Fibroblast of lung (primary cell): ENCODE measurements at regions not wholly inside any gene's neighbourhood (a gene's known extent, or its start where the extent isn't known, plus 50 kb on each side); places are given as distances from the start of the nearest gene placed in this dataset.

ENCODE experiments used
- EZH2 ChIP-seq: IDR thresholded peaks from 2 replicates; pipeline ENCODE4 v1.5.1; 2012; ENCODE audit warnings: low read length, control low read depth, mild to moderate bottlenecking; ENCODE audit errors: missing control alignments
- TF ChIP-seq, protein P1 (sequence below), 2 donors: IDR thresholded peaks in 1 of 2; conservative IDR thresholded peaks in 1 of 2; 1 replicate in 1 of 2; 2 replicates in 1 of 2; pipeline ENCODE4 v1.5.1; 2011 to 2012; ENCODE audit warnings: low read length in 2 of 2, control low read depth in 1 of 2, inconsistent platforms in 1 of 2, low read depth in 1 of 2, mild to moderate bottlenecking in 1 of 2

- no peak for TF ChIP-seq EZH2
- TF ChIP-seq, protein P1, sequence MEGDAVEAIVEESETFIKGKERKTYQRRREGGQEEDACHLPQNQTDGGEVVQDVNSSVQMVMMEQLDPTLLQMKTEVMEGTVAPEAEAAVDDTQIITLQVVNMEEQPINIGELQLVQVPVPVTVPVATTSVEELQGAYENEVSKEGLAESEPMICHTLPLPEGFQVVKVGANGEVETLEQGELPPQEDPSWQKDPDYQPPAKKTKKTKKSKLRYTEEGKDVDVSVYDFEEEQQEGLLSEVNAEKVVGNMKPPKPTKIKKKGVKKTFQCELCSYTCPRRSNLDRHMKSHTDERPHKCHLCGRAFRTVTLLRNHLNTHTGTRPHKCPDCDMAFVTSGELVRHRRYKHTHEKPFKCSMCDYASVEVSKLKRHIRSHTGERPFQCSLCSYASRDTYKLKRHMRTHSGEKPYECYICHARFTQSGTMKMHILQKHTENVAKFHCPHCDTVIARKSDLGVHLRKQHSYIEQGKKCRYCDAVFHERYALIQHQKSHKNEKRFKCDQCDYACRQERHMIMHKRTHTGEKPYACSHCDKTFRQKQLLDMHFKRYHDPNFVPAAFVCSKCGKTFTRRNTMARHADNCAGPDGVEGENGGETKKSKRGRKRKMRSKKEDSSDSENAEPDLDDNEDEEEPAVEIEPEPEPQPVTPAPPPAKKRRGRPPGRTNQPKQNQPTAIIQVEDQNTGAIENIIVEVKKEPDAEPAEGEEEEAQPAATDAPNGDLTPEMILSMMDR (conservative IDR thresholded peaks at IDR 0.05 in 1 of 2, IDR thresholded peaks at IDR 0.05 in 1 of 2; ENCODE audit: low read depth in 1 of 2, low read length in 2 of 2): no peak
These were observed 213.1 kb upstream of the FLRT2 start for GRCh38 chr14:85316701-85317410.
